Kasumi-1 (cell line): ENCODE measurements at regions not wholly inside any gene's neighbourhood (a gene's known extent, or its start where the extent isn't known, plus 50 kb on each side); places are given as distances from the start of the nearest gene placed in this dataset.

ENCODE experiments used
- DNase-seq, 2 experiments: peaks; one replicate each; lab custom pipeline; 2025; lab: John Stamatoyannopoulos, UW

DNA sequence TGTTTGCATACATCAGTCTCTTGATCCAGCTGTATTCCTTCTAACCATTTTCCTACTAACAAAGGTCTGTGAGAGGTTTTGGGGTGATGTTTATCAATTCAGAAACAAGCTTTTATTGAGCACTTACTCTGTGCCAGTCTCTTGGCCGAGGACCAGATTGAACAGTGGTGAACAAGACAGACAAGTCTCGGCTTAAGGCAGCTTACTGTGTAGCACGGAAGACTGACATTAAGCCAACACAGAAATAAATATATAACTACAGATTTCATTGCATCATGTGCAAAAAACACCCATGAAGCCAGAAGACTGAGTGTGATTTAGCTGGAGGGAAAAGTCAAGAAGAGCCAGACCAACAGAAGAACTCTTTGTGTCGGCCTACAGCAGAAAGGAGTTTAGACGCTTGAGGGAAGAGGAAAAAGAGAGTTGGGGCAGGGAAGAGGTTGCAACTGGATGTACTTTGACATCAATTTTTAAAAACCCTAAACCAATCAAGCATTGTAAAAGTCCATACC is 549.6 kb upstream of the CITED2 start:
- DNase-seq: no peak

DNA sequence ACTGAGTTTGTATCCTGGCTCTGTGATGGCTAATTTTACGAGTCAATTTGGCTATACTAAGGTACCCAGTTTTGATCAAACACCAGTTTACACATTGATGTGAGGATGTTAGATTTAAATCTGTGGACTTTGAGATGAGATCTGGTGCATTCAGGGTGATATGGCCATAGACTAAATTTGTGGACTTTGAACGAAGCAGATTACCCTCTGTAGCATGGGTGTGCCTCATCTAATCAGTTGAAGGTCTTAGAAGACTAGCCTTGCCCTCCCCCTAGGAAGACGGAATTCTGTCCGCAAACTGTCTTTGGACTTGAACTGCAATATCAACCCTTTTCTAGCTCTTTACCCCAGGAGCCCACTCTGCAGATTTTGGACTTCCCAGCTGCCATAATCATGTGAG is 547.8 kb upstream of the CITED2 start:
- DNase-seq: no peak

DNA sequence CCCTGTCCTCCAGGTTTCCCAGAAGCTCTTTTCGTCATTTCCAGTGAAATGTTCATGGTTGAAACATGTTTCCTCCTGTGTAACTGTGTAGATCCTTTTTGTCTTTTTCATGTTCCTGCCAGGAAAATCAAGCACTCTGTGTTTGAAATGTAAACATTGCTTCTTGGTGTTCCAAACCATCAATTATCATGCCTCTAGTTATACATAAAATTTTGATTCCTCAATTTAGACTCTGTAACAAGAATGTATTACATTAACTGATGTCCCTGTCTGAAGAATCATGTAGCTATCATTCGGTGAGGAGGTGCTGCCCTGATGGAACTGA is 546.3 kb upstream of the CITED2 start:
- no peak for DNase-seq

DNA sequence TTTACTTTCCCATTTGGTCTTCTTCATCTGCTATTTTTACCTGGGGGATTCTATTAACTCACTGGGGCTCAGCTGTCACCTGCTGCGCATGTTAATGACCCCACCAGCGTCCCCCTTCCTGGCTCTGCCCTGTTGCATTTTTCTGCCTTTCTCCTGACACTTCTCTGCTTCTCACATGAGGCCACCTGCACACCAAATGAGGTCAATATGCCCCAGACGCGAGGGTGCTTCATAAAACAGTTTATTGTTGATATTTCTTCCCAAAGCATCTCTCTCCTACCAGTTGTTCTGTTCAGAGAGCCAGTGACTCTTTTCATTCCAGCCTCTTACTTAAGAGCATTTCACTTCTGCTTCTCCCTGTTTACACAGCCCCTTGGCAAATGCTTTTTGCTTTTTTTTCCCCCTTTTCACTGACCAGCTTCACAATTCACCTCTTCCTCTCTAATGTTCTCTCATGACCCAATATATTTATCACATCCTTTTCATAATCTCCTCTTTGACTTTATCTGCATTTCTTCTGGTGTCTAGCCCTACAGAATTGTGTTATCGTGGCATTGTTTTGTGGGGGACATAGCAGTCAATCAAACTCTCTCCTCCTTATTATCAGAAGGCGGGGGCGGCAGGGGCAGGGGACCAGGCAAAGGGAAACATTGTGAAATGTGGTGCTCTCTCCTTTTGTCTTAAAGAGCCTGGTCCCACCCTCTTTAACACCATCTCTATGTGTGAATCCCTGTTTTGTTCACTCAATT is 545.8 kb upstream of the CITED2 start:
- peak; percentile 59 to 77 for DNase-seq

DNA sequence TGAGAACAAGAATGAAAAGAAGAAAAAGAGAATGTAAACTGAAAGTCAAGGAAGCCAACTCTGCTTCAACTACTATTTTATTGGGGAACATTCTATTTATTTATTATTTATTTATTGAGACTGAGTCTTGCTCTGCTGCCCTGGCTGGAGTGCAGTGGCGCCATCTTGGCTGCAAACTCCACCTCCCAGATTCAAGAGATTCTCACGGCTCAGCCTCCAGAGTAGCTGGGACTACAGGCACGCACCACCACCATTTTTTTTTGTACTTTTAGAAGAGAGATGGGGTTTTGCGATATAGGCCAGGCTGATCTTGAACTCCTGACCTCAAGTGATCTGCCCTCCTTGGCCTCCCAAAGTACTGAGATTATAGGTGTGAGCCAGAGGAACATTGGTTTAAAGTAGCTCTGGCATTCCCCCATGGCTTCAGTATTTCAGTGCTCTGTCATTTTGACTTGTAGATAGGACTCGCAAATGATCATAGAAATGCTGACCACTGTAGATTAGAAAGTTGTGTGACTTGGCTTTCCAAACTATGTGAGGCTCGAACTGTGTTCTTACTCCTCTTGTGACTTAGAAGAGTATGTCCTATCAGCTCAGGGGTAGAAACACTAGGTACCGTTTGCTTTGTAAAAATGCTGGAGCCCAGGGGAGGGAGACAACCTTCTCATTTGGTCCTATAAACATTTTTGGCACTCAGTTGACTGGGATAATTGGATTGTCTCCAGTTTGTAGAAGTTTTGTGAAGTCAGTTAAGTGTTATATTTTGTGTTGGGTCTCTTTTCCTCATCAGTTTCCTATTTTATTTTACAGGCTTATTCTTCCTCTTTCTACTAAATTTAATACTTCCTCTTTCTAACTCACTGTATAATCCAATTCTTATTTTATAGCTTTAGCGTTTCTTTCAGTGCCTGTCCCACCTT is 544.9 kb upstream of the CITED2 start:
- peak; percentile 88 to 95 for DNase-seq

DNA sequence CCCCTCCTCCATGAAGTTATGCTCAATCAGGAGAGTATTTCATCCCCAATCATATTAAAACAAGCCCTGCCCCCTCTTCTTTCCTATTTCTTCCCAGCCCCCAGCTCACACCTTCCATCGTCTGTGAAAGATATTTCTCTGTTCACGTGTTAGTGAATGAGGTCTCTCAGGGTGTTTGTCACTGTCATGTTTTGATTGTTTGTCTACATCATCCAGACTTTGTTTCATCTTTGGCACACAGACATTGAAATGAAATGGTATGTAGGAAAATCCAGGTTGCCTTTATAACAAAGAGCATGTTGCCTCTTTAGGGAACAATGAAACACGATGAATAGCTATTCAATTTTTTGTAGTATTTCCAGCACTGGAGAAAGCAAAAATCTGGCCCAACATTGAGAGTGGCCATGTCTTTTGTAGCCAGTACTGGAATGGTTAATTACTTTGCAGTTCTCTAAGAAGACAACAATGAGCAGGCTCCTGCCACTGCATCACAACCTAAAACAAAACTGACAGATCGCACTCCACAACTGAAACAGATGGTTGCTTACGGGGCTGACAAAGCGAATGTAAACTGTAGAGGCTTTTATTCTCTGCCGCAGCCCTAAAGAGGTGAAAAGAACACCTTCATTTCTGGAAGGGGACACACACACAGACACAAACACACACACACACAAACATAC is 543.6 kb upstream of the CITED2 start:
- no peak for DNase-seq

DNA sequence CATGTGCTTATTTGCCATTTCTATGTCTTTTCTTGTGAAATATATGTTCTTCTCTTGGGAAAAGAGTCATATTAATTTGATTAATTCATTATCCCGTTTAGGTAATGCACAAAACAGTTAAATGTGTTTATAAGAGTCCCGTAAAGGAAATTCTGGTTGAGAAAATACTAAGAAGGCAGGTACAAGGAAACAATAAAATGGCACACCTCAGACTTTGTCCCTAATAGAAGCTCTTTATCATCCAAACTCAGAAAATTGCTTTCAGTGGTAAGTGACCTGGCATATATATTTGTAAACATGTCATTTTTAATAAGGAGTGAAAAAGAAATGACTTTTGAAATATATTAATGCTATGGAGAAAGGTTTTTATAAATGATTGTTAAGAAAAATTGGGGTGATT is 540.5 kb upstream of the CITED2 start:
- DNase-seq: no peak

DNA sequence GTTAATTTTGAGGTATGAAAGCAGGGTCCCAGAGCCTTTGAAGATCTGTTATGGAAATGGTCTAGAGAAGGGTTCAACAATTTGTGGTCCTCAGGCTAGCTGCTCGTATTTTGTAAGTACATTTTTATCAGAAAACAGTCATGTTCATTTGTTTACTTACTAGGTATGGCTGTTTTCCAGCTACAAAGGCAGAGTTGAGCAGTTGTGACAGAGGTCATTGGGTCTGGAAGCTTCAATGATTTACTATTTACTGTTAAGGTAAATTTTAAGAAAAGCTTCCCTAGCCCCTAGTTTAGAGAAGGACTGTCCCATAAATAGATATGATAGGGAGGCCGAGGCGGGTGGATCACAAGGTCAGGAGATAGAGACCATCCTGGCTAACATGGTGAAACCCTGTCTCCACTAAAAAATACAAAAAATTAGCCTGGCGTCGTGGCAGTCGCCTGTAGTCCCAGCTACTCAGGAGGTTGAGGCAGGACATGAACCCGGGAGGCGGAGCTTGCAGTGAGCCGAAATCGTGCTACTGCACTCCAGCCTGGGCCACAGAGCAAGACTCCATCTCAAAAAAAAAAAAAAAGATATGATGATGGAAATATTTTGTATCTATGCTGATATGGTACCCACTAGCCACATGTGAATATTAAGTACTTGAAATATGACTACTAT is 538.4 kb upstream of the CITED2 start:
- DNase-seq: no peak

DNA sequence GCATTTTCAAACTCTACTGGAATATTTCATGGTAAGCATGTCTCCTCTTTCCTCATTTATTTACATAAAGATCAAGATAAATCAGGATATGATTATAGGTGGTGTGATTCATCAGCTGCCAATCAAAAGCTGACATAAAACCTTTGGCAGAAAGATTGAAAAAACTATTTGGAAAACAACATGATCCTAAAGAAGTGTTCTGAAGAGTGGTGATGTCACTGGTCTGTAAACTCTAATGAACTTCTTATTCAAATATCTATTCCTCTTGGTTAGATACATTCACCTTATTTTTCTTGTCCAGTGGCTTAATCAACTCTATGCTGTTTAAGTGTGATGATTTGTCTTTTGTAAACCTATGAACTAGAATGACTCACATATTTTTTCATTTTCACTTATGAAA is 535.5 kb upstream of the CITED2 start:
- DNase-seq: no peak

DNA sequence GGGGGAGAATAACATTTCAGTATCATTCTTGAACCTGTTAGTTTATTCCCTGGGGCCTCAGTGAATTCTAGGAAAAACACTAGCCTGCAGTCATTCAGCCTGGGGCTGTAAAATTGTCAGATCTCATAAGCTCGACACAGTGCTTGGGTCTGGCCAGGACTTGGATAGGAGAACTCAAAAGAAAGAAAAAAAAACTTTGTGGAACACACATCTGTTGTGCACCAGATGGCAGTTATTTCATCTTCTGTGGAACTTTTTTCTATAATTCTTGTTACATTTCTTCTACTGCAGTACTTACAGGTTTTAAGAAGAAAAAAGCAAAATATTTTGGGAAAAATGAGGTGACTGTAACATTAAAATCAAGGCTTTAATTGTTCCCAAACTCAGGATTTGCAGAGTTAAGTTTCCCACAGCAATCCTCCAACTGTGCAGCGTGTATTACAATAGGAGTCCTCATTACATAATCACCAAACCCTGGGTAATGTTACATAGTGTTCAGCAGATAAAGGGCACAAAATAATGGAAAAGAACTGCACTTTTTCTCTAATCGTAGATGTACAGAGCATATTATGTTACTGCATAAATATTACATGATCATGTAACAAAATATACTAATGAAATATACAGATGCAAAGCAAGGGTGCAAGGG is 531.1 kb upstream of the CITED2 start:
- DNase-seq: no peak

DNA sequence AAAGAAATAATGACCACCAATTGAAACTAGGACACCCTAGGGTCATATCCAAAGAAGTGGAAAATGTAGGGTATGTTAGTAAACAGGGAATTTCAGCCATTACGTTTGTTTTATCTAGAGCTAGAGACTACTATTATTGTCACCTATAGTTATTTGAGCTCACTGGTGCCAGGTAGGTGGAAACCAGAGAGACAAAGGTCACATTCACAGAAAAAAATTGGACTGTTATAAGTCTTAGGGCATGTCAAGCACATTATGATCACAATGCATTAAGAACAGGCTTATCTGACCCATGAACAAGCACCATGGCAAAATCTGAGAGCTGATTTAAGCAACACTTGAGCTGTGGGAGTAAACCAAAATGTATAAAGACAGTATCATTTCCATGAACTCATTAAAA is 530.1 kb upstream of the CITED2 start:
- DNase-seq: no peak

DNA sequence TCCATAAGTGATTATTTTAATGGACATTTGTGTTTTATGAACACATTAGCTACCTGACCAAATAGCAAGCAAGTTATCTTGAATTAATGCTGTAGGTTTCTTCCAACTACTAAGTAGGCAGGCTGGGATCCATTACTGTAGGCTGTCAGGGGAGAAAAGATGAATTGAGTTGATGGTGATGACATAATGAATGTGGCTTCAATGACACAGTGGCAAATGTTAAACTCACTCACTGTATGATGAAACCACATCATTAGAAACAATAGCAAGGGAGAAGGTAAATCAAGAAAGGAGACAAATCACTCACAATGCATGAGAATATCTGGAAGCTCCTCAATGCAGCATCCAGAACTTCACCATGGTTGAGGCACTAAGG is 529.7 kb upstream of the CITED2 start:
- DNase-seq: no peak

DNA sequence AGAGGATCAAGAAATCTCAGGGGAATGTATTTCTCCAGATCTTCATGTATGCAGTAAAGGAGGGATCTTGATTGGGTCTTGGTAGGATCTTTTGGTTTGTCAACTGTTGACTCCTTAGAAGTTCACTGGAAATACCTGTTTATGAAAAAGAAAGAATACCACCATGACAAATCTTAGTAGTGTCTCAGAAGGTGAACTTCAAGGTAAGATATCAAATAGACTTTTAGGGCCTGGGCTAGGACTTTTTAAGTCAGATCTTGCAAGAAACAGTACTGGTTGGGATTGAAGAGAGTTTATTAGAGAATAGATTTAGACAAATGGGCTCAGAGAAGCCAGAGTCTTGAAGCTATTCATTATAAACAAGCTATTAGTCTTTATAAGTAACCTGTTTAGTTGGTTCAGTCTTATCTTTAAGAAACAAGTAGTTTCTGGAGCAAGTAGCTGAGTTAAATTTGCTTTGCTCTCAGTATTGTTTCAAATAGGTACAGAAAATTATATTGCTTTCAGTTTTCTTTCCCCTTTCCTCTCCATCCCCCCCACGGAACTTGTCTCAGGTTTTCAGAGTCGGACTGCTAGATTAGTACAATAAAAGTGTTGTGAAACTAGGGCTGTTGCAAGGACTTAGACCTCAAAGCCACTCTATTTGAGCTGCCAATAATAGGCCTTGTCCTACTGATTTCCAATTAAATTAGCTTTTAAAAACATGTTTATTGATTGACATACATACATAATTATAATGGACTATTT is 529.1 kb upstream of the CITED2 start:
- DNase-seq: no peak

DNA sequence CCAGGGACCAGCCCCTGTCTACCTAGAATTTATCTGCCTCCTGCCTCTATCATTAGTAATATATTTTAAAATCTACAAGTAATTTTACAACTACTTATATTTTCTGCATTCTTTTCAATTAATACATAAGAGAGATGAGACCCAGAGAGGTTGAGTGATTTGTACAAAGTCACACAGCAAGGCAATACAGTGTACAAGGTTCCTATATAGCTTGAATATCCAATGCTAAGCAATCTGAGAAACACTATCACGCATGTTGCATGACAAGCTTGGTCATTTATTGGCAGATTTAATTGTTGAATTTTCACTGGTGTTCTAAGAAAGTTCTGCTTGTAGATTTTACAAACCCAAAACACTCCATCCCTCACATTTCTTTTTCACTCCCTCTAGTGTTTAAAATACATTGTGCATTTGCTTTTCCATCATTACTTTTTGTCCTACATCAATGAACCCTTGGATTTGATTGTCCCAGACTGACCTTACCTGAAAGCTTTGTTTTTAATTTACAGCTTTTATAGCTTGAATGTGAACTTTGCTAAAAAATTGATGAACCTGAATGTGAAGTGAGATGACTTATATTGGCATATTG is 520.9 kb upstream of the CITED2 start:
- DNase-seq: no peak

DNA sequence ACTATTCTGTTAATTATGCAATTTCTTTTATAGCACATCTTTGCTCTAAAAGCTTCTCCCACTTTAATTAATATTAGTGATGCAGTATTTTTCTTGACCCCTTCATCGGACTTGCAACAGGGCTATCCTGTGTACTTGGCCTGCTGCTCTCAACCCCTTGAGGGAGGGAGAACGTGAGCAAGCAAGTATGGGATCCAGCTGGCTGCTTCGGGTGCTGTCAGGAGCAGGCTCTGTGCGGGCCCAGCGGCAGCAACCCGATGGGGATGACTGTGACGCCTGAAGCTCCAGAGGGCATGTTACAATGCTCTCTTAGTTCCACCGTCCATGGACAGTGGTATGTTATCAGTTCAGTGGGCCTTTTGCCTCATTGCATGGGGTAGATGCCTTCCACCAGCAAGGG is 519.8 kb upstream of the CITED2 start:
- DNase-seq: no peak

DNA sequence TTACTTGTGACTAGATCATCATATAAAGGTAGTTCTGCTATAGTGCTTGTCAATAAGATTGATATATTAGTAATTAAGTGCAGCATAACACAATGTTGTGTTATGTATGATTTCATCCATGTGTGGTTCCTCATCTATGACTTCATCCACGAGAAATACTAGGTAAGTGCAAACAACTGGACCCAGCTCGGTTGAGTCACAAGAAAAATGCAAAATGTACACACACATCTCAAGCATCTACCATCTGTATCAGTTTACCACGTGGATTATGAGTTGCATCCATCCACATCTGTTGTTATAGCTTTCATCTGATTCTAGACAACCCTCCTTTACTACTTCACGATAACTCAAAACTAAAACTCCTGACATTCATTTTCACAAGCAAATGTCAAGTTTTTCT is 517.0 kb upstream of the CITED2 start:
- no peak for DNase-seq

DNA sequence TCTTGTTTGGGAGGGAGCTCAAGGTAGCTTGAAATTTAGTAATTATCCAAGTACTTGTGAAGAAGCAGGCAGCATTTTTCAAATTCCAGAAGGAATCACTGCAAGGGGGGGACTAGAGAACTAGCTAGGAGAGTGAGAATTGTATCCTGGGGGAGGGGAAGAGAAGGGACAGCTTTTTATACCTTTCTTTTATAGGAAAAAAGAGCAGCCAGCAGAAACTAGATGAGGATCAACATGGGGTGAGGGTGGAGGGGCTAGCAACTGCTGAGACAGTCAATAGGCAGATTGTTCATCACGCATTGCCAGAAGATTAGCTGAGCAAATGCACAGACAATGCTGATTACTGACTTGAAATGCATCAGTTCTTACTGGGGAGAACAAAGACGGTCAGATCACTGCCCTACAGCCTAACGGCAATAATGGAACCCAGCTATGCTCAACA is 514.3 kb upstream of the CITED2 start:
- DNase-seq: no peak

DNA sequence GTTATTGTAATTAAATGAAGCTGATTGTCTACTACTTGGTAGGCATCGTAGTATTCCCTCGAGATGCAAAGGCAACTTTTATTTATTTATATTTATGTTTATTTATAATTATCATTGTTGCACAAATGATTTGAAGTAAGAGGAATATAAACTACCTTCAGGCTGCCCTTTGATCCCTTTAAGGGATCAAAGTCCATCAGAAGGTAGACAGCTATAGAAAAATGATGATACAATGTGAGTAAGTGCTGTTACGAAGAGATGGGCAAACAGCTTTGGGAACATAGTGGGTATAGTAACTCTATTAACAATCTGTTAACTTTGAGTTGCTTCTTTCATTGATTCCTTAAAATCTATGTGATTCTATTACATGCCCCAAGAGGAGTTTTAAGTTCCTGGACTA is 512.8 kb upstream of the CITED2 start:
- DNase-seq: no peak

DNA sequence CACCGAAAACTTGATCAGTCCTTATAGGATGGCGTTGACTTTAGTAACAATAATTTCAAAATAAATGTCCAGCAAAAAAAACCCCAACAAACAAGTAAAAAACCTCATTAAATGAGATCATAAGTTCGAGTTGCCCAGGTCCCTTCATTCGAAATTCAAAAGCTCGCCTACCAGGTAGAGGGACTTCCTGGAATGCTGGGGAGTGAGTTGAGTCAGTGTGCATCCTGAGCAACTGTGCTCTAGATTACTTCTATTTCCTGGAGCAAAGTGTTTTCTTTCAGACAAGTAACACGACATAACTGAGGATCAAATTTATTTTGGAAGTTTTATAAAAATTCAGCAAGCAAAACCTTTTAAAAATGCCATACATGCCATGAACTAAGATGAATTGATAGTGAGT is 511.9 kb upstream of the CITED2 start:
- no peak for DNase-seq

DNA sequence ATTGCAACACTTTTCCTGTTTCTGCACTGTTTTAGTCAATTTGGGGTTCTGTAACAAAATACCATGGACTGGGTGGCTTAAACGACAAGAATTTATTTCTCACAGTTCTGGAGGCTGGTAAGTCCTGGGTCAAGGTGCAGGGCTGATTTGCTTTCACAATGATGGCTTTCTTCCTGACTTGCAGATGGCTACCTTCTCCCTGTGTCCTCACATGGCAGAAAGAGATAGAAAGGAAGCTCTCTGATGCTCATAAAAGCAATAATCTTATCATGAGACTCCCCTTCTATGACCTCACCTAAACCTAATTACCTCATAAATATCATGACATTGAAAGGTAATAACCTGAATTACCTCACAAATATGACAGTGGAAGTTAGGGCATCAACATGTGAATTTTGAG is 511.5 kb upstream of the CITED2 start:
- no peak for DNase-seq

DNA sequence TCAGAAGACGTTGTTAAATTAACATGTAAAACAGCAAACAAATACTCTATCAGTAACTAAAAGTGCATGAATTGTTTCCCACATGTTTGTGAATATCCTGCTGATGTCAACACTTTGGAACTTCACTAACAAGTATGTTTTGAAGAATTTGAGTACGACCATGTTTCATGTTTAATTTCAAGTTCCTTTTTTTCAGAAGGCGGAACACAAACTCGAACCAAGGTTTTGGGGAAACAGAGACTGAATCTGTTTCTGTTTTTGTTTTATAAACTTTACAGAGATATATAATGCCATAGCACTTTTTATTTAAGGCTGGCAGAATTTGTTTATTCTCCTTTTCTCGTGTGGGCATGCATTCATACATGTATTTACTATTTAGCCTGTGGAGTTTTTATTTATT is 509.3 kb upstream of the CITED2 start:
- peak; percentile 9 to 19 for DNase-seq
